Upper lobe of left lung (tissue), 6 donors: ENCODE measurements at regions not wholly inside any gene's neighbourhood (a gene's known extent, or its start where the extent isn't known, plus 50 kb on each side); places are given as distances from the start of the nearest gene placed in this dataset.

Experiments
- ATAC-seq, 2 donors: fragments of 200-7000 bp; cut with Tn5 transposase; one replicate each; pipeline ENCODE4 v1.9.1; 2022; ENCODE audit warnings: mild to moderate bottlenecking in 2 of 2, moderate library complexity in 2 of 2; ENCODE audit not compliant: low FRiP score in 2 of 2
- DNase-seq, 2 donors: peaks; one replicate each; pipeline ENCODE4 v3.0.0-alpha.2; 2019 to 2020
- H3K27ac ChIP-seq, 4 donors: fragments of 200-600 bp; sonication (generic); one replicate each; pipeline ENCODE4 v1.5.1; 2016 to 2019
- H3K27me3 ChIP-seq, 4 donors: fragments of 200-600 bp; sonication (generic); one replicate each; pipeline ENCODE4 v1.5.1; 2017 to 2019
- H3K36me3 ChIP-seq, 4 donors: fragments of 200-600 bp; sonication (generic); one replicate each; pipeline ENCODE4 v1.5.1; 2016 to 2019
- H3K4me1 ChIP-seq, 4 donors: fragments of 200-600 bp; sonication (generic); one replicate each; pipeline ENCODE4 v1.5.1; 2018 to 2019
- H3K4me3 ChIP-seq, 4 donors: fragments of 200-600 bp; sonication (generic); one replicate each; pipeline ENCODE4 v1.5.1; 2017 to 2019; ENCODE audit warnings: mild to moderate bottlenecking in 2 of 4, moderate library complexity in 1 of 4
- H3K9me3 ChIP-seq, 4 donors: fragments of 200-600 bp; sonication (generic); one replicate each; pipeline ENCODE4 v1.5.1; 2018 to 2019
- CTCF ChIP-seq, 6 experiments: fragments of 450-650 bp in 4 of 6; fragments of 200-600 bp in 2 of 6; sonication (generic) in 2 of 6; IDR thresholded peaks; one replicate each; pipeline ENCODE4 v1.5.1; 2016 to 2019; ENCODE audit warnings: antibody characterized with exemption in 6 of 6
- EP300 ChIP-seq, 4 donors: sonication (generic); formaldehyde crosslinking; IDR thresholded peaks; one replicate each; pipeline ENCODE4 v1.5.1; 2017; ENCODE audit warnings: antibody characterized with exemption in 4 of 4, control low read depth in 2 of 4
- POLR2A ChIP-seq, 4 donors: fragments of 450-650 bp; IDR thresholded peaks; one replicate each; pipeline ENCODE4 v1.5.1; 2016 to 2017; ENCODE audit warnings: antibody characterized with exemption in 4 of 4, mild to moderate bottlenecking in 2 of 4
- POLR2AphosphoS5 ChIP-seq, 2 donors: sonication (generic); formaldehyde crosslinking; IDR thresholded peaks; one replicate each; pipeline ENCODE4 v1.5.1; 2017; ENCODE audit warnings: antibody characterized with exemption in 2 of 2
- WGBS, 2 donors: methylation state at CpG; one replicate each; pipeline ENCODE4 v1.1.5; 2017 to 2018; 5-methylcytosine and 5-hydroxymethylcytosine counted together
- donor health status: DM: no; HTN: no; CAD: no; lungs with moderate emphysema.
- donor health status: DM: no; HTN: yes; CAD: no; lungs with severe emphysema.

GRCh38 chr18:2204736-2205135 is 366.6 kb downstream of the METTL4 start:
- no peak for ATAC-seq

GRCh38 chr18:2207294-2207693 is 364.0 kb downstream of the METTL4 start:
- no peak for DNase-seq
- Histone ChIP-seq H3K4me1 (no peaks in the 10 kb centered on the region), H3K27ac (no peak overlapping the region), H3K36me3 (no peaks in the 10 kb centered on the region), H3K4me3 (no peak overlapping the region), H3K9me3 (no peaks in the 10 kb centered on the region), H3K27me3 (no peaks in the 10 kb centered on the region)
- no peak for TF ChIP-seq POLR2AphosphoS5 (IDR thresholded peaks at IDR 0.05)
- TF ChIP-seq CTCF (IDR thresholded peaks at IDR 0.05): no peak
- no peak for ATAC-seq
- 59 to 68% methylated on average over 3 of the region's 3 CpGs for WGBS, 2 donors

More at GRCh38 chr18:2204736-2205135, 366.6 kb downstream of the METTL4 start:
- no peak for DNase-seq
- Histone ChIP-seq H3K27ac (no peak overlapping the region), H3K36me3 (no peaks in the 10 kb centered on the region), H3K27me3 (no peaks in the 10 kb centered on the region), H3K4me1 (no peaks in the 10 kb centered on the region), H3K9me3 (no peaks in the 10 kb centered on the region), H3K4me3 (no peak overlapping the region)
- whole genome bisulfite sequencing, 2 donors: 62 to 90% methylated on average over 2 of the region's 2 CpGs
- TF ChIP-seq CTCF (IDR thresholded peaks at IDR 0.05): no peak
- no peak for TF ChIP-seq POLR2A (IDR thresholded peaks at IDR 0.05)
- no peak for TF ChIP-seq POLR2AphosphoS5 (IDR thresholded peaks at IDR 0.05)
- no peak for TF ChIP-seq EP300 (IDR thresholded peaks at IDR 0.05)

GRCh38 chr18:2212598-2213205 is 358.6 kb downstream of the METTL4 start:
- Histone ChIP-seq H3K36me3 (no peaks in the 10 kb centered on the region), H3K27ac (no peak overlapping the region), H3K4me1 (no peaks in the 10 kb centered on the region), H3K4me3 (no peak overlapping the region), H3K9me3 (no peaks in the 10 kb centered on the region), H3K27me3 (no peaks in the 10 kb centered on the region)
- TF ChIP-seq POLR2A (IDR thresholded peaks at IDR 0.05) (no peak), POLR2AphosphoS5 (IDR thresholded peaks at IDR 0.05) (no peak), EP300 (IDR thresholded peaks at IDR 0.05) (no peak), CTCF (IDR thresholded peaks at IDR 0.05) (no peak)
- ATAC-seq (no peak), DNase-seq (no peak)
- WGBS, 2 donors: 96% methylated on average over 1 of the region's 1 CpG

GRCh38 chr18:2213905-2214304 is 357.4 kb downstream of the METTL4 start:
- DNase-seq (no peak), ATAC-seq (no peak)
- H3K36me3 ChIP-seq: no peaks in the 10 kb centered on the region
- H3K9me3 ChIP-seq: no peaks in the 10 kb centered on the region
- no peak overlapping the region for H3K27ac ChIP-seq
- TF ChIP-seq POLR2A (IDR thresholded peaks at IDR 0.05) (no peak), CTCF (IDR thresholded peaks at IDR 0.05) (no peak), EP300 (IDR thresholded peaks at IDR 0.05) (no peak), POLR2AphosphoS5 (IDR thresholded peaks at IDR 0.05) (no peak)
- no peak overlapping the region for H3K4me3 ChIP-seq
- WGBS, 2 donors: 91 to 94% methylated on average over 2 of the region's 2 CpGs
- no peaks in the 10 kb centered on the region for H3K4me1 ChIP-seq
- H3K27me3 ChIP-seq: no peaks in the 10 kb centered on the region

- no peak for ATAC-seq
- Histone ChIP-seq H3K4me1 (no peaks in the 10 kb centered on the region), H3K4me3 (no peak overlapping the region), H3K36me3 (no peaks in the 10 kb centered on the region), H3K27ac (no peak overlapping the region), H3K9me3 (no peaks in the 10 kb centered on the region), H3K27me3 (no peaks in the 10 kb centered on the region)
- DNase-seq: no peak
- TF ChIP-seq CTCF (IDR thresholded peaks at IDR 0.05) (no peak), EP300 (IDR thresholded peaks at IDR 0.05) (no peak), POLR2A (IDR thresholded peaks at IDR 0.05) (no peak), POLR2AphosphoS5 (IDR thresholded peaks at IDR 0.05) (no peak)
- WGBS, 2 donors: 34 to 45% methylated on average over 2 of the region's 2 CpGs
Measured at GRCh38 chr18:2217356-2217755, 353.9 kb downstream of the METTL4 start.
